ENCODE measurements at regions not wholly inside any gene's neighbourhood (a gene's known extent, or its start where the extent isn't known, plus 50 kb on each side); places are given as distances from the start of the nearest gene placed in this dataset.
"Not testable (repeated sequence)": the region's sequence is repeated elsewhere in the genome, so short reads cannot be mapped to it uniquely, and the experiment has no call there.

- H3K4me1 ChIP-seq = no peaks in the 10 kb centered on the region
- intact Hi-C loops (cut with DNase I) = no loop called here
- ATAC-seq (no peak), DNase-seq (no peak)
- H3K27ac ChIP-seq = no peak overlapping the region
- H3K36me3 ChIP-seq (replicated peaks in 1 of 2; ENCODE audit: insufficient read depth in 1 of 2, low read depth in 2 of 2) = no peaks in the 10 kb centered on the region
- no peak overlapping the region for H3K4me3 ChIP-seq
- no peaks in the 10 kb centered on the region for H3K27me3 ChIP-seq
- 67 to 72% methylated on average over 5 of the region's 5 CpGs for WGBS, 2 donors
- H3K9me3 ChIP-seq = no peaks in the 10 kb centered on the region
- TF ChIP-seq POLR2A (IDR thresholded peaks at IDR 0.05) = no peak
- no peak for TF ChIP-seq CTCF (IDR thresholded peaks at IDR 0.05)
These were observed 408.9 kb downstream of the NAP1L3 start for GRCh38 chrX:93264261-93265002.

GRCh38 chrX:93259029-93259428 lies 414.3 kb downstream of the NAP1L3 start:
- WGBS, 2 donors = 43 to 65% methylated on average over 1 of the region's 1 CpG
- intact Hi-C loops (cut with DNase I) = no loop called here
- DNase-seq (no peak), ATAC-seq (no peak)
- H3K4me1 ChIP-seq = no peaks in the 10 kb centered on the region
- H3K27ac ChIP-seq = no peak overlapping the region
- no peaks in the 10 kb centered on the region for H3K36me3 ChIP-seq (replicated peaks in 1 of 2; ENCODE audit: insufficient read depth in 1 of 2, low read depth in 2 of 2)
- no peaks in the 10 kb centered on the region for H3K27me3 ChIP-seq
- TF ChIP-seq POLR2A (IDR thresholded peaks at IDR 0.05) = no peak
- no peak for TF ChIP-seq CTCF (IDR thresholded peaks at IDR 0.05)
- H3K9me3 ChIP-seq = no peaks in the 10 kb centered on the region
- H3K4me3 ChIP-seq = no peak overlapping the region

- Histone ChIP-seq H3K27ac (no peak overlapping the region), H3K9me3 (no peaks in the 10 kb centered on the region), H3K36me3 (replicated peaks in 1 of 2; ENCODE audit: insufficient read depth in 1 of 2, low read depth in 2 of 2) (no peaks in the 10 kb centered on the region), H3K4me3 (no peak overlapping the region), H3K4me1 (no peaks in the 10 kb centered on the region), H3K27me3 (no peaks in the 10 kb centered on the region)
- WGBS, 2 donors = 51 to 70% methylated on average over 4 to 5 of the region's 5 CpGs
- intact Hi-C loops (cut with DNase I) = no loop called here
- ATAC-seq (no peak), DNase-seq (peak; percentile 18 to 48 (median 26))
- no peak for TF ChIP-seq POLR2A (IDR thresholded peaks at IDR 0.05)
- no peak for TF ChIP-seq CTCF (IDR thresholded peaks at IDR 0.05)
These were observed 430.5 kb downstream of the NAP1L3 start for GRCh38 chrX:93242897-93243296.

GRCh38 chrX:93235494-93236256 lies 437.7 kb downstream of the NAP1L3 start:
- H3K27me3 ChIP-seq; H3K36me3 ChIP-seq (replicated peaks in 1 of 2; ENCODE audit: insufficient read depth in 1 of 2, low read depth in 2 of 2); intact Hi-C loops (cut with DNase I); H3K9me3 ChIP-seq; H3K27ac ChIP-seq; ATAC-seq; H3K4me1 ChIP-seq; DNase-seq; H3K4me3 ChIP-seq: not testable (repeated sequence)
- WGBS, 2 donors = 82 to 88% methylated on average over 7 to 12 of the region's 32 CpGs

GRCh38 chrX:93229036-93229435 lies 444.3 kb downstream of the NAP1L3 start:
- Histone ChIP-seq H3K27ac (no peak overlapping the region), H3K9me3 (no peaks in the 10 kb centered on the region), H3K4me3 (no peak overlapping the region), H3K36me3 (replicated peaks in 1 of 2; ENCODE audit: insufficient read depth in 1 of 2, low read depth in 2 of 2) (no peaks in the 10 kb centered on the region), H3K27me3 (no peaks in the 10 kb centered on the region), H3K4me1 (no peaks in the 10 kb centered on the region)
- DNase-seq (no peak), ATAC-seq (no peak)
- 40 to 53% methylated on average over 3 of the region's 3 CpGs for WGBS, 2 donors
- intact Hi-C loops (cut with DNase I) = no loop called here
- TF ChIP-seq CTCF (IDR thresholded peaks at IDR 0.05) = no peak
- TF ChIP-seq POLR2A (IDR thresholded peaks at IDR 0.05) = no peak
